ENCODE measurements at regions not wholly inside any gene's neighbourhood (a gene's known extent, or its start where the extent isn't known, plus 50 kb on each side); places are given as distances from the start of the nearest gene placed in this dataset.

DNA sequence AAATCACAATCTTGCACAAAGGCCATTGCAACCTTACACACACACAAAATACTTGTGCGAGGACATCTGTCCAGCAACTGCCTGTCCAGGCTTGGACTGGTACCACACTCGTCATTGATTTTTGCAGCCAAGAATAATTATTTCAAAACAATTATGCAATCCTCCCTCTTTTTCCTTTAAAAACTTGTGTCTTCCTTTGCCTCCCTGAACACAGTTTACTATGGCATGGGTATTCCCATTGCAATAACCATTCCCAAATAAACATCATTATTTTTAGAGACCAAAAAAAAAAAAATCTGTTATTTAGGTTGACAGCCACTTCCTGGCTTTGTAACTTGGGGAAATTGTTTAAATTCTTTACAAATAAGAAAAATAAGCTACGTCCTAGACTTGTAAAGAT, 54.0 kb downstream of the C11orf91 start:
- DNase-seq (ENCODE audit: low read depth, low spot score) = no peak
- in situ Hi-C loops (cut with HindIII; ENCODE audit: low pct_unique_long_range_greater_than_20kb, low sequenced_read_pairs) = no loop called here

DNA sequence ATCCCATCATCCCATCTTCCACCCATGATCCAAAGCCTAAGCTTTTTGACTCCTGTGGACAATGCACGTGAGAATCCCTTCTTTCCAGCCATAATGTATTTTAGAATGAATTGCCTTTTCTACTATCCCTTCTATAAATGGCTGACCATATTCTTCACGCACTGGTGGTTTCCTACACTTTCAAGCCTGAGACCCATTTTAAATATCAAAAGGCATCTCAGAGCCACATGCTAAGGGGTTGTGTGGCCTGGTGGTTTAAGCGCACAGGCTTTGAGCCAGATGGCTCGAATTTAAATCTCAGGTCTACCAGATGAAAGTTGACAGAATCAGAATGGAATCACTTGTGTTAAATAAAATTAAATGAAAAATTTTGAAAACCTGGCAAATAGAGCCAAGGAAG, 54.5 kb downstream of the C11orf91 start:
- no peak for DNase-seq (ENCODE audit: low read depth, low spot score)
- in situ Hi-C loops (cut with HindIII; ENCODE audit: low pct_unique_long_range_greater_than_20kb, low sequenced_read_pairs) = no loop called here

DNA sequence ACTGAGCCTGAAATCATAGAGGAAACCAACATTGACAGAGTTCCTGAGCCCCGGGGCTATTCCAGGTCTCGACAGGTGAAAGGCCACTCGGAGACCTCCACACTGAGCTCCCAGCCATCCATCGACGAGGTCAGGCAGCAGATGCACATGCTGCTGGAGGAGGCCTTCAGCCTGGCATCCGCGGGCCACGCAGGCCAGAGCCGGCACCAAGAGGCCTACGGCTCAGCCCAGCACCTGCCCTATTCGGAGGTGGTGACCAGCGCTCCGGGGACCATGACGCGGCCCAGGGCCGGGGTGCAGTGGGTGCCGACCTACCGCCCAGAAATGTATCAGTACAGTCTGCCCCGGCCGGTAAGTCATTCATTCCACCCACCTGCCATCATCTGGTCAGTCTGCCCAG, 54.9 kb downstream of the C11orf91 start:
- in situ Hi-C loops (cut with HindIII; ENCODE audit: low pct_unique_long_range_greater_than_20kb, low sequenced_read_pairs) = no loop called here
- no peak for DNase-seq (ENCODE audit: low read depth, low spot score)

DNA sequence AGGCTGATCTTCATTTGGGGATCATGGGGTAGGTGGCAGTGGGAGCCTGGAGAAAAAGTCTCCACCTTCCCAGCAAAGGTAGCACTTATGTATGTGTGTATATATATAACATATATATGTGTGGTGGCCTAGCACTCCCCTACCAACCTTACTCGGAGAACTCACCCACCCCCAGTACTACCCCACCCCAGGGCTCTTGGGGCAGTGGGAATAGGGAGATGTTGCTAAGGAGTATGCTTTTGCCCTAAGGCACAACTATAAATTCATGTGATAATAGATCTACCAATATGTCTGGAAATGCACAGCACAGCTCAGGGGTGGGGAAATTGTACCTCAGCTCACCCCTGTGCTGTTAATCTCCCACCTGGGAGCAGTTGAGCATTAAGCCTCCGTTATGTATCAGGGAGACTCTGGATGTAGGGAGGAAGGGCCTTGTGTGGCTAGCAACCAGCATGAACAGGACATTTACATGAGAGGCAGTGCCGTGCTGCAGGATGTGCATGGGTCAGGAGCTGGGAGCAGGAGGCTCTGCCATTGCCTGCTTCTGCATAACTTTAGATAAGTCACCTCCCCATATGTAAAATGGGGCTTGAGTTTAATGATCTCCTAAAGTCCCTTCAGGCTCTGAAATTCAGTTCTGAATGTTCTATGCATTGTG, 57.3 kb downstream of the C11orf91 start:
- no peak for DNase-seq (ENCODE audit: low read depth, low spot score)
- in situ Hi-C loops (cut with HindIII; ENCODE audit: low pct_unique_long_range_greater_than_20kb, low sequenced_read_pairs) = no loop called here

DNA sequence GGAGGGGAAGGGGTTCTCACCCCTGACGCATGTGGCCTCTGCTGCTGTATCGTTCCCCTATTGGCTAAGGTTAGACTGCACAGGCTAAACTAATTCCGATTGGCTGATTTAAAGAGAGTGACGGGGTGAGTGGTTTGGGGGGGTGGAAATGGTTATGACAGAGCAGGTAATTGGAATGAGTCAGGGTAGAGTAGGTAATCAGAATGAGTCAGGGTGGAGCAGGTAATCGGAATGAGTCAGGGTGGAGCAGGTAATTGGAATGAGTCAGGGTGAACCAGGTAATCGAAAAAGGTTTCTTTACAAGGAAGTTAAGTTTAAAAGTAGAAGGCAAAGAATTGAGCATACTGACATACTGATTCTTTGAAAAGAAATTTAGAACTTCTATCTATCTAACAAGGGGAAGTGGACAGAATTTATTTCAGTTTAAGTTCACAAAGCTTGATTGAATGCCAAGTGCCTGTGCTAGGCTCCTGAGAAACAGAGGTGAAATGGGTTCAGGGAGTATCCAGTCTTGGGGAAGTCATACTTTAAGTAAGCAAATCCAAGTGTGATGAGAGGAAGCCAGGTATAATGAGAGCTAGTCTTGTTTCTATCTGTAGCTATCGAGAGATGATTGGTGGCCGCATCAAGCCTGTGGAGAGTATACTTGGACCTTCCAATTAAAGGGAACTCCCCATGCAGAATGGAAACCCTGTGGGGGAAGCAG, 58.0 kb downstream of the C11orf91 start:
- DNase-seq (ENCODE audit: low read depth, low spot score) = no peak

DNA sequence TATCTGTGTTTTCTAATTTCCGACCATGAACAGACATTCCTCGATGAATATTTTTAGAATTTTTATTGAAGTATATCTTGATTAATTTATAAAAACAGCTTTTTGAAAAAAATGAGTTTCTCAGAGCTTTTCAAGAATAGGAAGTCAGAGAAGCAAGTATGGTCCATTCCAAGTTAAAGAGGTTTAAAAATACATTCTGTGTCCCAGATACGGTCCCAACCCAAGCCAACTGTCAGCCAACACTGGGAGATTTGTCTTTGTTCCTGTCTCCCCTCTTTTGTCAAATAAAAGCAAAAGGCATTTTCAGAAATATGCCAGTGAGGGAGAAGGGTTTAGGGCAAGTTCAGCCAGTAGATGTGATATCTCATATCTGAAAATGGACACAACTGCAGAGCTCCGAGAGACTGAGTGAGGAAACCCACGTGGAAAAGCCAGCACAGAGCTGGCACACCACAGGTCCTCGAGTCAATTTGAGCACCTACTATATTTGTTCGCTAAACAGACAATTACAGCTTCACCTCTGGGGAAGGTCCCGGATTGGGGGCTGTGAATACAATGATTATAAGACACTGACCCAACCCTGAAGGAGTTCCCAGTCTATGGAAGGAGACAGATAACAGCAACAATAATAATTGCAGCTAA, 59.8 kb downstream of the C11orf91 start:
- no peak for DNase-seq (ENCODE audit: low read depth, low spot score)

More for the DNA sequence above, 58.0 kb downstream of the C11orf91 start:
- in situ Hi-C loops (cut with HindIII; ENCODE audit: low pct_unique_long_range_greater_than_20kb, low sequenced_read_pairs) = no loop called here

DNA sequence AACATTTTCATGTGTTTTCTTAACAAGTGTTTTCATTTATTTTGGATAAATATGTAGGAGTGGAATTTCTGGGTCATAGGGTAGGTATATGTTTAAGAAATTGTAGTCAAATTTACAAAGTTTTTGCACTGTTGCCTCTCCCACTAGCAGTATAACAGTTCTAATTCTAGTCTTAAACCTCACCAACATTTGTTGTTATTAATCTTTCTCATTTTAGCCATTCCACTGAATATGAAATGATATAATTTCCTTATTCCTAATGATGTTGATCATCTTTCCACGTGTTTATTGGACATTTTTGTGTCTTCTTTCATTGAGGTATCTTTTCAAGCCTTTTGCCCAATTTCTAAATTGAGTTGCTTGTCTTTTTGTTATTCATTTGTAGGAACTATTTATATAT, 62.0 kb downstream of the C11orf91 start:
- no peak for DNase-seq (ENCODE audit: low read depth, low spot score)
- in situ Hi-C loops (cut with HindIII; ENCODE audit: low pct_unique_long_range_greater_than_20kb, low sequenced_read_pairs) = no loop called here

More for the DNA sequence above, 59.8 kb downstream of the C11orf91 start:
- in situ Hi-C loops (cut with HindIII; ENCODE audit: low pct_unique_long_range_greater_than_20kb, low sequenced_read_pairs) = no loop called here

DNA sequence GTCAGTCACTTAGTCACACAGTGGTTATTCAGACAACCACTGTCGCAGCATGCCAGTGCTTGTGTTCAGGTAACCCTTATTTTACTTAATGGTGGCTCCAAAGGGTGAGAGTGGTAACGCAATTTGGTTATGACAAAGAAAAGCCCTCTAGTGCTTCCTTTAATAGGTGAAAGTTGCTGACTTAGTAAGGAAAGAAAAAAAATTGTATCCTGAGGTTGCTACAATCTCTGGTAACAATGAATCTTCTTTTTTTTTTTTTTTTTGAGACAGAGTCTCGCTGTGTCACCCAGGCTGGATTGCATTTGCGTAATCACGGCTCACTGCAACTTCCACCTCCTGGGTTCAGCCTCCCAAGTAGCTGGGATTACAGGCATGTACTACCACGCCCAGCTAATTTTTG, 64.5 kb downstream of the C11orf91 start:
- no peak for DNase-seq (ENCODE audit: low read depth, low spot score)
- in situ Hi-C loops (cut with HindIII; ENCODE audit: low pct_unique_long_range_greater_than_20kb, low sequenced_read_pairs) = no loop called here

DNA sequence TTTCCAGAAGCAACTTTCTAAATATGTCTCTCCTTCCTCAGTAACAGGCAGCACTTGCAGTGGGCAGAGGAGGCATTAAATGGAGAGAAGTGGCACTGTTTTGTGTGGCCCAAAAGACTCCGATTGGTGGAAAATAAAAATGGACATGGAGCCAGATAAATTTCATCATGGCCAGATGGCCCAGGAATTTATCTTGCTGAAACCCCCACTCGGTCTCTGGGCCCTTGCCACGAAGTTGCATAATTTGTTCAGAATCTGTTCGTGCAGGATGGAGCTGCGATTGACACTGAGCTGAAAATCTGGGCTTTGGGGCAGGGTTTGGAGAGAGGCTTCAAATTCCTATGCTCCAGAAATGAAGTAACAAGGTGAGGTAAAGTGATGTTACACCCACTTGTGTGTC, 65.5 kb downstream of the C11orf91 start:
- DNase-seq (ENCODE audit: low read depth, low spot score) = no peak
- in situ Hi-C loops (cut with HindIII; ENCODE audit: low pct_unique_long_range_greater_than_20kb, low sequenced_read_pairs) = no loop called here

DNA sequence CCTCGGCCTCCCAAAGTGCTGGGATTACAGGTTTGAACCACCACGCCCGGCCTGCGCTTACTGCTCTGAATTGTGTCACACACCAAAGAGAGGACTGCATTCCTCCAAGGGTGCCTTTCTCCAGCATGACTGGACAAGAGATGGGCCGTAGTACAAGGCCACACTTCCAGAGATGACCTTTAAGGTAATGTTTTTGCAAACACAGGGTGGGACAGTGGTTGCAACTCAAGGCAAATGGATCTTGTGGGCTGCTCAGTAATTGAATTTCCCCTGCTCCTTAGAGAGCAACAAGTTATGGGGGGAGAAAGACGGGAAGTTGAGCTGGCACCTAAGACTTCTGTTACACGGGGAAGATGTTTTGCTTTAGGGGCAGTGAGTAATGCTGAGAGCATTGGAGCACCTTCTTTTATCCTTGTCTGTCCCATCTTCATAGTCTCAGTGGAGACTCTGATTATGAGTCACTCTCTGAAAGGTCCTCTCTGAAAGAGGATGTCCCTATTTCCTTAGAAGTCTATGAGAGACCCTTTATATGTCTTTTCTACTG, 66.3 kb downstream of the C11orf91 start:
- in situ Hi-C loops (cut with HindIII; ENCODE audit: low pct_unique_long_range_greater_than_20kb, low sequenced_read_pairs) = no loop called here
- no peak for DNase-seq (ENCODE audit: low read depth, low spot score)

DNA sequence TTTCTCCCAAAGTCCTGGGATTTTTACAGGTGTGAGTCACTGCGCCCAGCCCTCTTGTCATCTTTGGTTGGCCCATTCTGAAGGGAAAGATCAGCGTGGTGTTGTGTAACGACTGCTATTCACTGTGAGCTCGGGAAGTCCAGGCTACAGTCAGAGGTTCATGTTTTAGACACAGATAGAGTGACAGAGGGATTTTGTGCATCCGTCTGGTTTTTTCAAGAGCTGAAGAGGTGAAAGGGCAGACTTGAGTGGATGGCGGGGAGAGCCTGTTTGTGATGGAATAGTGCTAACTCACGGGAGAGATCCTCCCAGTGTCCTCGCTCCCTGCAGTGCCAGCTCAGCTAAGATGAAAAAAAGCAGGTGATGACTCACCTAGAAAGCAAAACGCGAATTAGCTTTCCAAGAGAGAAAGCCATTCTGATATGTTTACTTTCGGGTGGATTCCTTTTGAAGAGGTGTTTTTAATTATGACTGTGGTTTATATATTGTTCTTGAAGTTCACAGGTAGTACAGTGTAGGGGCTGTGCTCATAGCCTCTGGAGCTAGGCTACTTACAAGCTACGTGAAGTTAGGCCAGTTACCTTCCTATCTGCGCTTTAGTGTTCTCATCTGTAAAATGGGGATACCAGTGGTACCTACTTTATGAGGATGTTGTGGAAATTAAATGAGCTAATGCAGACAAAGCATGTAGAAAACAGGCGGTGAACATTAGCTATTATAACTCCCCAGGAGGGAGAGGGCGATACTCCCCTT, 67.2 kb downstream of the C11orf91 start:
- in situ Hi-C loops (cut with HindIII; ENCODE audit: low pct_unique_long_range_greater_than_20kb, low sequenced_read_pairs) = no loop called here
- no peak for DNase-seq (ENCODE audit: low read depth, low spot score)

DNA sequence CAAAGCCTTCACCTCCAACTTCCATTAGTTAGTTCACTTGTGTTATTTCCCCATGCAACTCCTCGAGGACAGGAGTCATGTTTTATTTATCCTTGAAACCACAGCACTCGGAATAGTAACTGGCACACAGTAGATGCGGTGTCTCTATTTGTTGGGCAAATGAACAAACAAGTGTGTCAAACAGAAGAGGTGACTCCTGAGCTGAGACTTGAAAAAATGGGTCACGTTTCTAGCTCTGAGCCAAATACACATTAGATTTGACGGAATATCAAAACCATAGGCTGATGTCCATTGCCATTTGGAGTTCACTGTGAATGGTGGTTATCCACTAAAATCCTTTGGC, 68.9 kb downstream of the C11orf91 start:
- in situ Hi-C loops (cut with HindIII; ENCODE audit: low pct_unique_long_range_greater_than_20kb, low sequenced_read_pairs) = no loop called here

DNA sequence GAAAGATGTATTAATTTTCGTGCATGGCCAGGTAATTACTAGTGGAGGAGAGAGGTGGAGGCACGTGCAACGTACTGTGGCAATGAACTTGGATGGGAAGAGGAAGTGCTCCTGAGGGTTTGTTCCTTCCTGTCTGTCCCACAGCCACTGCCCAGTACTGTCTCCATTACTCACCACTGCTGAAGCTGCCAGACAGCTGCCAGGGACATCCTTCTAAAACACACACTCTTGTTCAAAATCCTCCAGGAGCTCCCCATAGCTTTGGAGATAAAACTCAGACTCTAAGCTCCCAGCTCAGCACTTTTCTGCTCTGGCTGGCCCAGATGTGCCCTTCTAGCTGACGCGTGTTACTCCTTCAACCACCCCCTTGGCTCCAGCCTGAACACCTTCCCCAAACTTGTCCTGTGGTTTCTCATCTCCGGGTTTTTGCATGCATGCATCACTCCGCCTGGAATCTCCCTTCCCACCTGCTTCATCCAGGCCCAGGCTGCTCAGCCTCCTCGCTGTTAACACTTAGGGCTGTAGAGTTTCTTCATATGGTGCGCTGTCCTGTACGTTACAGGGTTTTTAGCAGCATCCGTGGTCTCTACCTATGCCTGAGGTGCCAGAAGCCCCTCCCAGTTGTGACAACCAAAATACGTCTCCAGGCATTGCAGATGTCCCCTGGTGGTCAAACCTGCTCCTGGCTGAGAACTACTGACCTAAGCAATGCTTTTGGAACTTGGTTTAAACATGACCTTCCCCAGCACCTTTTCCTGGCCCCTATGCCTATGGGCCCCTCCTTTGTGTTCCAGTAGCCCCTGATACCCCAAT, 69.5 kb downstream of the C11orf91 start:
- in situ Hi-C loops (cut with HindIII; ENCODE audit: low pct_unique_long_range_greater_than_20kb, low sequenced_read_pairs) = no loop called here
- DNase-seq (ENCODE audit: low read depth, low spot score) = no peak

More for the DNA sequence above, 68.9 kb downstream of the C11orf91 start:
- DNase-seq (ENCODE audit: low read depth, low spot score) = no peak

DNA sequence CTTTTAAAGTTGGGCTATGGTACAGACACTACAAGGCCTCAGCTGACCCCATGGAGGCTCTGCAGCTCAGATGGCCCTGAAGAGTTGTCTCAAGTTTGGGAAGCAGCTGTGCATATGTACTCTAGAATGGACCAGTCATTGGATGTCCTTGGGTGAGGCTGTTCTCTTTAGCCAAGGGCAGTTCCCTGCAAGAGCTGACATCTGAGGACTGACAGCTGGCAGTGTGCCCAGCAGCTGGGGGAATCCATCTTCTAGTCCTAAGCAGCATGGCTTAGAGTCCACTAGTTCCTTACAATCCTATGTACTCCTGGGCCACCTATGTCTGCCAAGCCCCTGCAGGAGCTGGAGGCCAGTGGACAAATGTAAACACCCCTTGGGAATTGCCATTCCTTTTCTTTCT, 76.5 kb downstream of the C11orf91 start:
- DNase-seq (ENCODE audit: low read depth, low spot score) = peak; percentile 40
- in situ Hi-C loops (cut with HindIII; ENCODE audit: low pct_unique_long_range_greater_than_20kb, low sequenced_read_pairs) = no loop called here

DNA sequence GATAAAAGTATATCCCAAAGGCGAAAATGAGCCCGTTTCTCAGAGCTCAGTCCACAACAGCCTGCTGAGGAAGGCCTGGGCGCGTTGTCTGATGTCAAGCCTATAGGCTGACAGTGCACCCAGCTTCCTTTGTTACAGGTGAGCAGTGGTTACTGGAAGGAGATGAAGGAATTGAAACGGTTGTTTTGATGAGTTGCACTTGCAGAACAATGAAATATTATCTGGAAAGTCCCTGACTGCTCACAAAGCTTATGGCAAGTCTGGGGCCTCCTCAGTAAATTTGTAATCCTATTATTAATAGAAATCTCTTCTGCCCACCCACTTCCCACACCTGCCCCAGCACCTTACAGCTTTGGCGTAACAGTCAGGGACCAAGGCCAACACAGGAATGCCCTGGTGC, 77.8 kb downstream of the C11orf91 start:
- in situ Hi-C loops (cut with HindIII; ENCODE audit: low pct_unique_long_range_greater_than_20kb, low sequenced_read_pairs) = no loop called here
- DNase-seq (ENCODE audit: low read depth, low spot score) = no peak

DNA sequence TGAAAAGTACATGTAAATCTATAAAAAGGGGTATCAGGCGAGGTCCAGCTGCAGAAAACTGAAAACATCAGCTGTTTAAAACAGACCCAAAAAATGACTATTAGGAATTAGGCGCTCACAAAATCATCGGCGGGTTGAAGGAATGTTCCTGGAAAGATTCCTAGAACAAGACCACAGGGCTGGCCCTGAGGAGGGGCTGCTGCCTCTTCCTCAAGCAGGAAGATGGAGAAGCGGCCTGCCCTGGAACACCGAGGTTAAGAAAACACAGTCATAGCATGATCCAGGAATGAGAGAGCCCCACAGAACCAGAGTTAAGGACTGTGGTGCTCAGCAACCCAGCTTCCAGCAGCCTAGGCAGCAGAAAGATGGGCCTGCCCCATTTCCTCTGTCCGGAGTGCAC, 78.4 kb downstream of the C11orf91 start:
- in situ Hi-C loops (cut with HindIII; ENCODE audit: low pct_unique_long_range_greater_than_20kb, low sequenced_read_pairs) = no loop called here
- DNase-seq (ENCODE audit: low read depth, low spot score) = no peak

DNA sequence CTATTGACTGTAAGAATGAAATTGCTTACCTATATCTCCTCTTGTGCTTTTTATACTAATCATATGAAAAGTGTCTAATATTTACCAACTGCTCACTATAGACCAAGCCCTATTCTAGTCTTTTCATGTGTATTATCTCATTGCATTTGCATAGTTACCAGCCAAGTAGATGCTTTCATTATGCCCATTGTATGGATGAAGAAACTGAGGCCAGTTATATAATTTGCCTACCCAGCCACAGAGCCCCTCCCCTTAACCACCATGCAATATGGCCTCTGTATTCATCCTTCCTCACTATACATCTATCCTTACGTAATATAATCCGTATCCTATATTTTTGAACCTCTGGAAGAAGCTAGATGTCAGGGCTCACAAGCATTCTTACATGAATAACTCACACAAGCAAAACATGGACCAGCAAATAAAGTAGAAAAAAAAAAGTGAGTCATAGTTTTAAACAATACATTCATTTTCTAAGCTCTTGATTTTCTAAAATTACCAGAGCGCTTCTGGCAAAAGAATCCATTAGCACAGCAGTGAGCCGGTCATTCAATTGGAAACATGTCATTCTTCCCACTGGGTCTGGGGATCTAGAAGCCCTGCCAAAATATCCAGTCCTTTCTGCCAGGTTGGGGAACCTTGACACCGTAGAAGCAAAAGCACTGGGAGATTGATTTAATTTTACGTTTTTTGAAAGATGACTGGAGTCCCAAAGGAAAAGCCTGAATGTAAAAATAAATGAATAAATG, 80.0 kb downstream of the C11orf91 start:
- peak; percentile 86 for DNase-seq (ENCODE audit: low read depth, low spot score)
- in situ Hi-C loops (cut with HindIII; ENCODE audit: low pct_unique_long_range_greater_than_20kb, low sequenced_read_pairs) = no loop called here

All from SK-MEL-5 (cell line).